Liver (tissue), 3 donors: ENCODE measurements at regions not wholly inside any gene's neighbourhood (a gene's known extent, or its start where the extent isn't known, plus 50 kb on each side); places are given as distances from the start of the nearest gene placed in this dataset.

Experiments
- ATF3 ChIP-seq: IDR thresholded peaks from 2 replicates; pipeline ENCODE4 v1.6.1; 2016; ENCODE audit warnings: antibody characterized with exemption
- CTCF ChIP-seq: fragments of 150-350 bp; IDR thresholded peaks from 2 replicates; pipeline ENCODE4 v1.5.1; 2017; ENCODE audit warnings: improper control_type of control experiment, low read depth, low read length; ENCODE audit not compliant: missing input control
- EGR1 ChIP-seq, 2 donors: IDR thresholded peaks; 2 replicates each; pipeline ENCODE4 v1.6.1; 2016 to 2018; ENCODE audit warnings: antibody characterized with exemption in 2 of 2, low read depth in 2 of 2
- JUND ChIP-seq, 2 donors: IDR thresholded peaks; 2 replicates each; pipeline ENCODE4 v1.6.1; 2016; ENCODE audit warnings: antibody characterized with exemption in 2 of 2
- MAX ChIP-seq: IDR thresholded peaks from 2 replicates; pipeline ENCODE4 v1.6.1; 2016; ENCODE audit warnings: antibody characterized with exemption
- NR2F2 ChIP-seq: IDR thresholded peaks from 2 replicates; pipeline ENCODE4 v1.6.1; 2016; ENCODE audit warnings: antibody characterized with exemption
- RAD21 ChIP-seq, 2 donors: IDR thresholded peaks; 2 replicates each; pipeline ENCODE4 v1.6.1; 2016; ENCODE audit warnings: antibody characterized with exemption in 2 of 2, mild to moderate bottlenecking in 2 of 2
- YY1 ChIP-seq: IDR thresholded peaks from 2 replicates; pipeline ENCODE4 v1.6.1; 2016; ENCODE audit warnings: antibody characterized with exemption, mild to moderate bottlenecking
- ZBTB33 ChIP-seq: IDR thresholded peaks from 2 replicates; pipeline ENCODE4 v1.6.1; 2016; ENCODE audit warnings: antibody characterized with exemption
- donor health status: healthy.
- donor health status: healthy.

GRCh38 chr19:28065026-28065425 is 1147.9 kb downstream of the UQCRFS1 start:
- TF ChIP-seq EGR1 (IDR thresholded peaks at IDR 0.05; ENCODE audit: low read depth in 2 of 2) (no peak), CTCF (no peak), ATF3 (no peak), YY1 (no peak), NR2F2 (no peak), MAX (no peak), RAD21 (IDR thresholded peaks at IDR 0.05) (no peak), JUND (IDR thresholded peaks at IDR 0.05) (no peak), ZBTB33 (no peak)
